Heart left ventricle (tissue), 13 donors: ENCODE measurements at regions not wholly inside any gene's neighbourhood (a gene's known extent, or its start where the extent isn't known, plus 50 kb on each side); places are given as distances from the start of the nearest gene placed in this dataset.

ENCODE experiments used
- CTCF ChIP-seq, 12 donors: fragments of 200-600 bp; sonication (generic) in 4 of 12; IDR thresholded peaks; one replicate each; pipeline versions ENCODE4 v1.5.0 to v1.8.0; 2018 to 2022; ENCODE audit warnings: antibody characterized with exemption in 12 of 12, mild to moderate bottlenecking in 5 of 12
- POLR2A ChIP-seq, 2 donors: fragments of 450-650 bp; IDR thresholded peaks; one replicate each; pipeline ENCODE4 v1.6.1; 2017; ENCODE audit warnings: antibody characterized with exemption in 2 of 2, mild to moderate bottlenecking in 2 of 2, moderate library complexity in 2 of 2
- donor health status: ischemic (EF 13 %, LVEDD 7.1; RV severe dilation, severe dysfunction).
- donor health status: DM: no; HTN: yes; CAD: no.
- donor health status: DM: no; HTN: no; CAD: no.
- donor health status: ischemic (EF 25% LVEDD 6.9; RV normal size, moderate dysfunction).
- donor health status: ischemic (EF 25% LVEDD 5.7; RV mildly dilated, moderate dysfunction).
- donor health status: ischemic (EF 35%, LVEDD 5.7; RV mildly dilated, moderate dysfunction).
- donor health status: nonischemic (EF 11% LVEDD 7.7; RV severe dilation, severe dysfunction).
- donor health status: DM: yes; HTN: yes; CAD: no.
- donor health status: PGD.
- donor health status: ischemic (EF 29% LVEDD 5.4; RV normal size, mild dysfunction).
- donor health status: nonischemic (EF 23%, LVEDD 6.1; RV moderate dilation, normal function).

DNA sequence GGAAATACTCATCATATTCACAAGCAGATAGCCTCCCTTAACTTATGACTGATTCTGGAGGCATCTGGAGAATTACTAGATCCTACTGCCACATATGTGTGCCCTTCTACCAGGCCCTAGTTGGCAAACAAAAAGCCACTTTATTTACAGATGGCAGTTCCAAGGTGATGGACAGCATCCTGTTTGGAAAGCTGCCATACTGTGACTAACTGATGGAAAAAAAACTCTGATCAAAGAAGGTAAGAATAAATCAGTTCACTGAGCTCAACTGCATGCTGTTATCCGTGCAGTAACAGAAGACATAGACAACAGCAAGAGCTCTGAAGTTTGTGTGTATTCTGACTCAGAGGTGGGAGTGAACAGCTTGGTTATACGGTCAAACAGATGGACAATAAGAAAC lies 279.8 kb upstream of the POU5F2 start:
- no peak for TF ChIP-seq CTCF (IDR thresholded peaks at IDR 0.05)
- TF ChIP-seq POLR2A (IDR thresholded peaks at IDR 0.05), result no peak
